Stomach (tissue), 8 donors: ENCODE measurements at regions not wholly inside any gene's neighbourhood (a gene's known extent, or its start where the extent isn't known, plus 50 kb on each side); places are given as distances from the start of the nearest gene placed in this dataset.

Experiments used
- DNase-seq, 2 donors: peaks; one replicate each; pipeline versions ENCODE4 v3.0.0 to v3.0.0-alpha.2; 2013 to 2019
- H3K27ac ChIP-seq, 5 donors: fragments of 200-600 bp in 4 of 5; sonication (generic) in 4 of 5; one replicate each; pipeline ENCODE4 v1.5.1; 2013 to 2019; ENCODE audit warnings: mild to moderate bottlenecking in 1 of 5, moderate library complexity in 1 of 5
- H3K27me3 ChIP-seq, 3 donors: fragments of 200-600 bp; sonication (generic); one replicate each; pipeline ENCODE4 v1.5.1; 2017 to 2019; ENCODE audit warnings: mixed run types in 1 of 3
- H3K36me3 ChIP-seq, 4 donors: fragments of 200-600 bp; sonication (generic); 1 replicate in 3 of 4; 2 replicates in 1 of 4; pipeline ENCODE4 v1.5.1; 2016 to 2019
- H3K4me1 ChIP-seq, 4 donors: fragments of 200-600 bp; sonication (generic); one replicate each; pipeline ENCODE4 v1.5.1; 2016 to 2019
- H3K4me3 ChIP-seq, 4 donors: fragments of 200-600 bp; sonication (generic) in 3 of 4; one replicate each; pipeline ENCODE4 v1.5.1; 2016 to 2019; ENCODE audit warnings: mild to moderate bottlenecking in 1 of 4
- H3K9me3 ChIP-seq, 4 donors: fragments of 200-600 bp; sonication (generic); one replicate each; pipeline ENCODE4 v1.5.1; 2016 to 2019
- CTCF ChIP-seq, 7 experiments: fragments of 450-650 bp in 4 of 7; fragments of 200-600 bp in 3 of 7; sonication (generic) in 3 of 7; IDR thresholded peaks; one replicate each; pipeline ENCODE4 v1.5.1; 2016 to 2019; ENCODE audit warnings: antibody characterized with exemption in 7 of 7, control low read depth in 2 of 7, mild to moderate bottlenecking in 1 of 7
- EP300 ChIP-seq: sonication (generic); formaldehyde crosslinking; IDR thresholded peaks from one replicate; pipeline ENCODE4 v1.6.1; 2017; ENCODE audit warnings: antibody characterized with exemption
- POLR2A ChIP-seq, 4 donors: fragments of 450-650 bp; IDR thresholded peaks; one replicate each; pipeline ENCODE4 v1.6.1; 2016; ENCODE audit warnings: antibody characterized with exemption in 4 of 4, control low read depth in 2 of 4, mild to moderate bottlenecking in 1 of 4, moderate library complexity in 1 of 4
- POLR2AphosphoS5 ChIP-seq, 3 donors: sonication (generic); formaldehyde crosslinking; IDR thresholded peaks; one replicate each; pipeline ENCODE4 v1.6.1; 2016; ENCODE audit warnings: antibody characterized with exemption in 3 of 3
- WGBS, 5 donors: extraction: QIAGEN DNeasy Blood & Tissue Kit in 3 of 5; methylation state at CpG; one replicate each; pipeline versions ENCODE4 v1.1.5 to v1.1.7; 2013 to 2018; 5-methylcytosine and 5-hydroxymethylcytosine counted together
- intact Hi-C: fragments of 100-400 bp; cut with DNase I; formaldehyde crosslinking; loops from one replicate; pipeline ENCODE4 v1.15.1; 2023; ENCODE audit warnings: low total_unique reads
- donor health status: healthy with polysubstance abuse.
- donor health status: Bipolar disorder and iron deficiency.
- donor health status: healthy.

GRCh38 chr9:135032868-135033460, 54.5 kb upstream of the OLFM1 start:
- TF ChIP-seq CTCF (IDR thresholded peaks at IDR 0.05) (no peak), POLR2A (IDR thresholded peaks at IDR 0.05) (no peak), EP300 (no peak), POLR2AphosphoS5 (IDR thresholded peaks at IDR 0.05) (no peak)
- no peak for DNase-seq
- Histone ChIP-seq H3K36me3 (no peaks in the 10 kb centered on the region), H3K9me3 (no peaks in the 10 kb centered on the region), H3K27me3 (peaks cover 0 to 69% (median 8%) of the 10 kb centered on the region in 3 donors), H3K27ac (no peak overlapping the region), H3K4me1 (no peaks in the 10 kb centered on the region), H3K4me3 (no peak overlapping the region)
- 76 to 80% (median 77%) methylated on average over 22 of the region's 22 CpGs for WGBS, 5 donors
- intact Hi-C loops = no loop called here

DNA sequence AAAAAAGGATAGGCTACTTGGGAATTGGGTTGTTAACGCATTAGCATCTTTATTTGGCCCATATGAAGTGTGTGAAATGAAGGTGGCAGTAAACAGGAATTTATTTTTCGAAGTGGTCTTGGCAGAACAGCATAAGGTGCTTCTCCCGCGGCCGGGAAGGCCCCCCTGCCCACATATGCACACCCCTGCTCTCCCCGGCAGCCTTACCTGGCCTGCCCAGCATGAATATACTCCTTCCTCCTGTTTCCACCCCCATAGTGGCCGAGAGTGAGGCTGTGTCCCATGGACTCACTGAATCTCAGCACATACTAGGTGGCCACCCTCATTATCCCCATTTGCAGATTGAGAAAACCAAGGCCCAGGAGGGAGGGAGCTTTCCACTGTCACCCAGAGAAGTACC, 54.0 kb upstream of the OLFM1 start:
- DNase-seq = no peak
- TF ChIP-seq CTCF (IDR thresholded peaks at IDR 0.05) = no peak
- no peak for TF ChIP-seq POLR2A (IDR thresholded peaks at IDR 0.05)
- no peak for TF ChIP-seq EP300
- TF ChIP-seq POLR2AphosphoS5 (IDR thresholded peaks at IDR 0.05) = no peak
- Histone ChIP-seq H3K27ac (no peak overlapping the region), H3K9me3 (no peaks in the 10 kb centered on the region), H3K27me3 (peaks cover 0 to 70% (median 8%) of the 10 kb centered on the region in 3 donors), H3K4me3 (no peak overlapping the region), H3K4me1 (no peaks in the 10 kb centered on the region), H3K36me3 (no peaks in the 10 kb centered on the region)
- WGBS, 5 donors = 73 to 86% (median 78%) methylated on average over 7 of the region's 7 CpGs
- intact Hi-C loops = no loop called here

DNA sequence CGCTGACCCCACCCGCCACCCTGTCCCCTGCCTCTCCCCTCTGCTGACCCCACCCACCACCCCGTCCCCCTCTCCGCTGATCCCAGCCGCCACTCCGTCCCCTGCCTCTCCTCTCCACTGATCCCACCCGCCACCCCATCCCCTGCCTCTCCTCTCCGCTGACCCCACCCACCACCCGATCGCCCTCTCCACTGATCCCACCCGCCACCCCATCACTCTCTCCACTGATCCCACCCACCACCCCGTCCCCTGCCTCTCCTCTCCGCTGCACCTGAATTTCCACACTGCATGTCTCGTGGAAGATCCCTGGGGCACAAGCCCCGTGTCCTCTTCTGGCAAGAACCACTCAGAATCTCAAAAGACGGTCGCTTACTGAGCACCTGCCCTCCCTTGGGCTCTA, 53.4 kb upstream of the OLFM1 start:
- Histone ChIP-seq H3K9me3 (no peaks in the 10 kb centered on the region), H3K4me3 (no peak overlapping the region), H3K27me3 (peaks cover 0 to 74% (median 8%) of the 10 kb centered on the region in 3 donors), H3K36me3 (no peaks in the 10 kb centered on the region), H3K4me1 (no peaks in the 10 kb centered on the region), H3K27ac (no peak overlapping the region)
- intact Hi-C loops = no loop called here
- TF ChIP-seq POLR2AphosphoS5 (IDR thresholded peaks at IDR 0.05) = no peak
- TF ChIP-seq EP300 = no peak
- TF ChIP-seq POLR2A (IDR thresholded peaks at IDR 0.05) = no peak
- TF ChIP-seq CTCF (IDR thresholded peaks at IDR 0.05) = no peak
- 81 to 89% (median 85%) methylated on average over 12 to 17 of the region's 17 CpGs for WGBS, 5 donors
- DNase-seq = no peak

- intact Hi-C loops = no loop called here
- H3K4me1 ChIP-seq = no peaks in the 10 kb centered on the region
- H3K36me3 ChIP-seq = no peaks in the 10 kb centered on the region
- 78 to 84% (median 80%) methylated on average over 14 of the region's 14 CpGs for WGBS, 5 donors
- TF ChIP-seq POLR2AphosphoS5 (IDR thresholded peaks at IDR 0.05) = no peak
- no peak for TF ChIP-seq CTCF (IDR thresholded peaks at IDR 0.05)
- no peak for TF ChIP-seq POLR2A (IDR thresholded peaks at IDR 0.05)
- TF ChIP-seq EP300 = no peak
- no peaks in the 10 kb centered on the region for H3K9me3 ChIP-seq
- peaks cover 0 to 67% (median 0%) of the 10 kb centered on the region in 3 donors for H3K27me3 ChIP-seq
- no peak overlapping the region for H3K4me3 ChIP-seq
- no peak overlapping the region for H3K27ac ChIP-seq
- DNase-seq = peak in 1 of 2 donors; percentile 15
These were observed 51.4 kb upstream of the OLFM1 start for GRCh38 chr9:135035781-135036760.
